Left colon (tissue), 2 donors: ENCODE measurements at regions not wholly inside any gene's neighbourhood (a gene's known extent, or its start where the extent isn't known, plus 50 kb on each side); places are given as distances from the start of the nearest gene placed in this dataset.
A peak's percentile ranks its signal among the peaks of the same experiment; 100 is the strongest.
"Not testable (repeated sequence)": the region's sequence is repeated elsewhere in the genome, so short reads cannot be mapped to it uniquely, and the experiment has no call there.

Source experiments
- ATAC-seq: fragments of 200-7000 bp; cut with Tn5 transposase; one replicate; pipeline ENCODE4 v1.9.1; 2020; ENCODE audit warnings: mild to moderate bottlenecking, moderate library complexity
- DNase-seq, 2 donors: peaks; one replicate each; pipeline ENCODE4 v3.0.0-alpha.2; 2020
- intact Hi-C, 2 donors: fragments of 100-400 bp; cut with DNase I in 1 of 2; cut with micrococcal nuclease in 1 of 2; formaldehyde crosslinking; loops; one replicate each; pipeline versions ENCODE4 v1.11.2 to v1.14.0; 2022; cut with DNase I, micrococcal nuclease
- donor health status: DM: no; HTN: no; CAD: no.
- donor health status: DM: yes; HTN: yes; CAD: no.

DNA sequence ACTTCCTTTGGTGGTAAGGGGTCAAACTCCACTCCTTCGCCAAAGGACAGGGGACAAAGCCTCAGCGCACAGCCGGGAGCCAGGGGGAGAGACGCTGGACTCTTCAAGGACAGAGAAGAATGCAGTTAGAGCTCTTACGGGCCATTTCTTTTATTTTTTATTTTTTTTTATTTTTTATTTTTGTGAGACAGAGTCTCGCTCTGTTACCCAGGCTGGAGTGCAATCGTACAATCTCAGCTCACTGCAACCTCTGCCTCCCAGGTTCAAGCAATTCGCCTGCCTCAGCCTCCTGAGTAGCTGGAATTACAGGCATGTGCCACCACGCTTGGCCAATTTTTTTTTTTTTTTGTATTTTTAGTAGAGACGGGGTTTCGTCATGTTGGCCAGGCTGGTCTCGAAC, 93.2 kb upstream of the RPH3AL start, which contains the start of gene RFLNB:
Gene RFLNB, minus strand, starts transcription at position 101 of the 400 bp plus-strand sequence.
- intact Hi-C loops, ATAC-seq, DNase-seq: not testable (repeated sequence)

DNA sequence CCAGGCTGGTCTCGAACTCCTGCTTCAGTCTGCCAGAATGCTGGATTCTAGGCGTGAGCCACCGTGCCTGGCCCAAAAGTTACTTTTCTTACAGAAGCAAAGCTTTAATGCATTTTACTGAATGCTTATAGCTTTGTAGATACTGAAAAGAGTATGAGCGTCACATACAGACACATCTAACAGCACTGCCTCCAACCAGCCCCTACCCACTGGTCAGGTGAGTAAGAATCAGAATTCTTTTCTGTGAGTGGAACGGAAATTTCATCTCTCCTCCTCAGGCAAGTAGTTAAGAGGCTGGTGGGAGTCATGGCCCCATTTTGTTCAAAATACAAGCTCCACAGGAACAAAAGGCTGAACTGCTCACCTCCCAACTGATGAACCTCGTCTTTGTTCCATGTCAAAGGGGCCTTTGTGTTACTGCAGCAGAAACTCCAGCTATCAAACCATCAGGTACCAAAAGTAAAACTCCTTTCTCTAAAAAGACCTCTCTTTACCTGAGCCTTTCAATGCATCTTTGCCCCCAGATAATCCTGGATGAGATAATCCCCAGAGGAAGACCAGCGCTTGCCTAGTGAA, 92.4 kb upstream of the RPH3AL start:
- DNase-seq (no peak), ATAC-seq (no peak)
- intact Hi-C loops, result no loop called here

DNA sequence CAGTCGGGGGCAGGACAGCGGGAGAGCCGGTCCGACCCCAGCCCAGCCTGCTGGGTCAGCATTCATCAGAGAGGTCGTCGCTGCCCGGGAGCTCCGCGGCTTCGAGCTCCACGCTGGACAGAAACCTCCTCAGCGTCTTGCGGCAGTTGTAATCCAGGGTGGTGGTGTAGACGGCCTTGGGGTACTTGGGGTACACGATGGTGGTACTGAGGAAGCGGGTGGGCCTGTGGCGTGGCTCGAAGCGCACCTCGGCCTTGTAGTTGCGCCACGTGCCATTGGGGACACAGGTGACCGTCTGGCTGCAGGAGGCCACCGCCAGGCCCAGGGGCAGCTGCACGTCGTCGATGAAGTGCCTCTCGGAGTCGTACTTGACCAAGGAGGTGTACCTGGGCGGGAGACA, 90.5 kb upstream of the RPH3AL start:
- ATAC-seq (no peak), DNase-seq (no peak)
- intact Hi-C loops, result no loop called here

DNA sequence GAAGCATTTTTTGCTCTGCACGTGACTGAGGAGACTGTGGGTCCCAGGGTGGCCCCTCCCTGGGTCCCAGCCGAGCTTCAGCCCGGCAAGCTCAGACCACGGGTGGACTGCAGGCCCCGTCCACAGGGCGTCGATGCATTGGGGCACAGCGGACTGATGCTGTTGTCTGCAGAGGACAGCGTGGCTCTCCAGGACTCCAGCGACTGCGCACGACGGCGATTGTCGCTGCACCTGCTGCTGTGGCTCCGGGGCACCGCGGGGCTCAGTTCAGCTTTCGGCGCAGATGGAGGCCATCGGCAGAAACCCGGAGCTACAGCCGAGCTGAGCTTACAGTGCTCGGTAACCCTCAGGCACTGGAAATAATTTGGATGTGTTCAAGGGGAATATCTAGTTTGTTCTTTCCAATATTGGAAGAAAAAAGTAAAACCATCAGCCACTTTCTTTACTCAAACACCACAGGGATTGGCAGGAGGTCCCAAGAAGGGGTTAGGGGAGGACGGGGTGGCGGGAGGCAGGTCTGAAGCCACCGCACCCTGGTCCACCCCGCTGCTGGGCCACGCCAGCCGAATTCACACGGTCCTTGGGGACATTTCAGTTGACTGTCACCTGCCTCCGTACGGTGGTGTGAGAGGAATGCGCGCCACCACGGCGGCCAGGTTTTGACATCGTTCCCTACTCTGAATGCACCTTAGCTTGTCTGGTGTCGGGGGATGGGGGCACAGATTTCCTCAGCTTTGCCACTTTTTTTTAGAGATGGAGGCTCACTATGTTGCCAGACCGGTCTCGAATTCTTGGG, 88.7 kb upstream of the RPH3AL start:
- DNase-seq, result no peak
- ATAC-seq, result no peak
- intact Hi-C loops, result no loop called here

DNA sequence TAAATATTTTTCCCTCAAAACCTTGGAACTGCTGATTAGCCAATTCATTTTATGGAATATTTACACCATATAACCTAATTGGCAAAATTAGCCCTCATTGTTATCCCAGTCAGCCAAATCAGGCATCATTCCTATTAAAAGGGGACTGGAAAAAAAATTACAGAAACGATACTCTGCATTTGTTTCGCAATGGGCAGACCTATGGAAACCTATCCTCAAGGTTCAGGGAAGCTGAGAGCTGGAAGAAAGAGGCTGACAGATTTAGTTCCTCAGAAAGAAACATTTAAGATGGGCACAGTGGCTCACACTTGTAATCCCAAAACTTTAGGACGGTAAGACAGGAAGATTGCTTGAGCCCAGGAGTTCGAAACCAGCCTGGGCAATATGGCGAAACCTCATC, 85.6 kb upstream of the RPH3AL start:
- intact Hi-C loops, result no loop called here
- DNase-seq (no peak), ATAC-seq (no peak)

DNA sequence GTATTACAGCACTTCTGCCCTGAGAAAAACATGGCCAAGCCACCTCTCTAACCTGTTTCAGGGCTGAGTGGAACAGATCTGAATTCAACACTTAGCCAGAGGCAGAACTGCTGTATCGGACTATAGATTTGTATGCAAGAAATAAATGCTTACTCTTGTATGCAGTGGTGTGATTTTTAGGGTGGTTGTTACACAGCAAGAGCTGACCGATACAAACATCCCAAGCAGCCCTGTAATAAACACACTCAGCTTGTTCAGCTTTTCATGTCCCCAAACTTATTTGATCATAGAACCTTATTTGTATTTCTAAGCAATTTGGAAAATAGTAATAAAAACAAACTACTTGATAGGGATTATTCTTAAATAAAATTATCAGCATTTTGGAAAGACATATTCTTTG, 84.9 kb upstream of the RPH3AL start:
- ATAC-seq, result no peak
- intact Hi-C loops, result no loop called here
- no peak for DNase-seq

DNA sequence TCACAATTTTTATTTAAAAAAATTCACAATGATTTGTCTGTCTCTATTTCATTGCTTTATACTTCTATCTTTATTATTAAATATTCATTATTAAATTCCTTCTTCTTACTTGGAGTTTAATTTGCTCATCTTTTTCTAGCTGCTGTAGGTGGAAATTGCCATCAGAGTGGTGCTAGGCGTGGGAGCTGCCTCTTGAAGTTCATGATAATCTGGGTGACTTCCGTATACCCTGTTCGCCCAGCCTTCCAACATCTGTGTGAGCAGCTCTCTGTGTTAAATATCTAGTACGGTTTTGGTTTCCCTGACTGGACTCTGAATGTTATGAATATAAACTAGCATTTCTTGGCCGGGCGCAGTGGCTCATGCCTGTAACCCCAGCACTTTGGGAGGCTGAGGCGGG, 84.0 kb upstream of the RPH3AL start:
- intact Hi-C loops, result no loop called here
- DNase-seq, result no peak
- ATAC-seq, result no peak

DNA sequence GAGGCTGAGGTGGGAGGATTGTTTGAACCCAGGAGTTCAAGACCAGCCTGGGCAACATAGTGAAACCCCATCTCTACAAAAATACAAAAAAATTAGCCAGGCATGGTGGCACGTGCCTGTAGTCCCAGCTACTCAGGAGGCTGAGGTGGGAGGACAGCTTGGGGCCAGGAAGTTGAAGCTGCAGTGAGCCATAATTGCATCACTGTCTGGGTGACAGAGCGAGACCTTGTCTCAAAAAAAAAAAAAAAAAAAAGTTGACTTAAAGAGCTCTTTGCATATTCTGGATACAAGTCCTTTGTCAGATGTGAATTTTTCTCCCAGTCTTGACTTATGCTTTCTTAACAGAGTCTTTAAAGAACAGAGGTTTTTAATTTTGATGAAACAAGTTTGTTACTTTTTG, 79.9 kb upstream of the RPH3AL start:
- ATAC-seq, intact Hi-C loops, DNase-seq: not testable (repeated sequence)

DNA sequence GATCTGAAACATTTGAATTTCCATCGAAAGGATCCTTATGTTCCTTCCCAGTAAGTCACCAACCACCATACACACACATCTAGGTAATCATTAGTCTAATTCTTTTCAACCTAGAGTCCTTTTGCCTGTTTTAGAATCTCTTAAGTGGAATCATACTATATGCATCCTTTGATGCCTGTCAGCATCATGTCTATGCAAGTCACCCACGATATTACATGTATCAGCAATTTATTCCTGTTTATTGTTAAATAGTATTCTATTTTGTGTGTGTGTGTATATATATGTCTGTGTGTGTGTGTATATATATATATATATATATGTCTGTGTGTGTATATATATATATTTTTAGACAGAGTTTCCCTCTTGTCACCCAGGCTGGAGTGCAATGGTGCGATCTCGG, 78.9 kb upstream of the RPH3AL start:
- intact Hi-C loops, result no loop called here
- DNase-seq (no peak), ATAC-seq (no peak)

DNA sequence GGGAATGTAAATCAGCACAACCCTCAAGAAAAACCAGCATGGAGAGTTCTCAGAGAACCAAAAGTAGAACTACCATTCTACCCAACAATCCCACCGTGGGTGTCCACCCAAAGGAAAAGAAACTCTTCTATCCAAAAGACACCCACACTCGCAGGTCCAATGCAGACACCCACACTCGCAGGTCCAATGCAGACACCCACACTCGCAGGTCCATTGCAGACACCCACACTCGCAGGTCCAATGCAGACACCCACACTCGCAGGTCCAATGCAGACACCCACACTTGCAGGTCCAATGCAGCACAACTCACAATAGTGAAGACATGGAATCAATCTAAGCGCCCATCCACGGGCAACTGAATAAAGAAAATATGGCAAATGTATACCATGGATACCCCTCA, 77.0 kb upstream of the RPH3AL start:
- ATAC-seq (no peak), DNase-seq (no peak)
- intact Hi-C loops, result no loop called here

DNA sequence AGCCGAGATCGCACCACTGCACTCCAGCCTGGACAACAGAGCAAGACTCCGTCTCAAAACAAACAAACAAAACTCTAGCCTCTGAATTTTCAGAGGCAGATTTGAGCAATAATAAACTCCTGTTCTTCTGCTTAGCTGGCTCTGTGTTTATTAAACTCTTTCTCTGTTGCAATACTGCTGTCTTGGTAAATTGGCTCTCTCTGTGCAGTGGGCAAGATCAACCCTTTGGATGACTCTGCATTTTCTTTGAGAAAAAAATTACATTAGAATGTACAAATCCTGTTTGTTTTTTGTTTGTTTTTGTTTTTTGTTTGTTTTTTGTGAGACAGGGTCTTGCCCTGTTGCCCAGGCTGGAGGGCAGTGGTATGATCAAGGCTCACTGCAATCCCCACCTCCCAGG, 75.8 kb upstream of the RPH3AL start:
- ATAC-seq (no peak), DNase-seq (no peak)
- intact Hi-C loops, result no loop called here

DNA sequence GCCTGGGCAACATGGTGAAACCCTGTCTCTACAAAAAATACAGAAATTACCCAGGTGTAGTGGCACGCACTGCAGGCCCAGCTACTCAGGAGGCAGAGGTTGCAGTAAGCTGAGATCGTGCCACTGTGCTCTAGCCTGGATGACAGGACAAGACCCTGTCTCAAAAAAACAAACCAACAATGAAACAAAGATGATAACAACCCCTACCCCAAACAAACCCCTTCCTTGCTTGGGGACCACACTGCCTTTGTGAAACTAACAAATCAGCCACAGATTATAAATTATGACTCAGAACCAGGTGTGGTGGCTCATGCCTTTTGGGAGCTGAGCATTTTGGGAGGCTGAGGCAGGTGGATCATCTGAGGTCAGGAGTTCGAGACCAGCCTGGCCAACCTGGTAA, 75.3 kb upstream of the RPH3AL start:
- ATAC-seq, result no peak
- intact Hi-C loops, result no loop called here
- no peak for DNase-seq

DNA sequence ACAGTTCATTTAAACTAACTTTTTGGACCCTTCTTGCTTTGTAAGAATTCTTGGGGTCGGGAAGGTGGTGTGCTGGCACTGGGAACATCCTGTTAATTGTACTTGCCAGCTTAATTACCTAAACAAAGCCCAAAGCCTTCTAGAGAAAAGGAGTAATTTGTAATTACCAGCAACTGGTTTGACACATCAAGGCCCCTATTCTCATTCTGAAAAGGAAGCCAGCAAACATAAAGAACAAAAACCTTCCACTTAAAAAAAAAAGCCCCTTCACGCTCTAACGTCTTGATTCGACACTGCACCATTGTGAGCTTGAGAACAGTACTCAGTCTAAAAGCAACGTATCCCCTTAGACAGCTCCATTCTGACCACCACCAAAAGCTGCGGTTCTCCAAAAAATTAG, 74.7 kb upstream of the RPH3AL start:
- intact Hi-C loops, result no loop called here
- ATAC-seq (no peak), DNase-seq (no peak)

DNA sequence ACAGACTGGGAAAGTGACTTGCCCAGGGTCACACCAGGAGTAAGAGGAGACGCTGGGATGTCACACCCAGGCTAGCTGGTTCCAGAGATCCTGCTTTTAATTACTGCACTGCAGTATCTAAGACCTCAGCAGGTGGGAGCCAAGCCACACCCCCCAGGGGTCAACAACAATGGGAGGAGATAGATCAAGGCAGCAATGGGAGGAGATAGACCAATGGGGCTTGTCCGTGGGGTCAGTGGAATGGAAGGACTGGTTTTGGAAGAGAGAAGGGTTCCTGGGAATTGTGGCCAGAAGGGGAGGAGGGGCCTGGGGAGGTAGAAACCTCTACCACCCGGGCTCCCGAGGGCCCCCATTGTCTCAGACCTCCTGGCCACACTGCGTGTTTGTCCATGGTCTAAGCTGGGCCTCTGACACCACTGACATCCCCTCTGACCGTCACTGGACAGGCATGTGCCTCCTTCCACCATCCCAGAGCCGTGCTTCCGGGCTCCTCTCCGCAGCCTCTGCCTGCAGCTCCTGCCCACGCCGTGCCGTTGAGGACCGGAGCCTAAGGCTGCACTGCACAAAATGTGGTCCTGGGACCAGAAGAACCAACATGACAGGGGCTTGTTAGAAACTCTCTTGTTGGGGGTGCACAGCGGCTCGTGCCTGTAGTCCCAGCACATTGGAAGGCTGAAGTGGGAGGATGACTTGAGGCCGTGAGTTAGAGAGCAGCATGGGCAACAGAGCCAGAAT, 69.8 kb upstream of the RPH3AL start:
- intact Hi-C loops, result no loop called here
- DNase-seq (no peak), ATAC-seq (peak; percentile 44)

DNA sequence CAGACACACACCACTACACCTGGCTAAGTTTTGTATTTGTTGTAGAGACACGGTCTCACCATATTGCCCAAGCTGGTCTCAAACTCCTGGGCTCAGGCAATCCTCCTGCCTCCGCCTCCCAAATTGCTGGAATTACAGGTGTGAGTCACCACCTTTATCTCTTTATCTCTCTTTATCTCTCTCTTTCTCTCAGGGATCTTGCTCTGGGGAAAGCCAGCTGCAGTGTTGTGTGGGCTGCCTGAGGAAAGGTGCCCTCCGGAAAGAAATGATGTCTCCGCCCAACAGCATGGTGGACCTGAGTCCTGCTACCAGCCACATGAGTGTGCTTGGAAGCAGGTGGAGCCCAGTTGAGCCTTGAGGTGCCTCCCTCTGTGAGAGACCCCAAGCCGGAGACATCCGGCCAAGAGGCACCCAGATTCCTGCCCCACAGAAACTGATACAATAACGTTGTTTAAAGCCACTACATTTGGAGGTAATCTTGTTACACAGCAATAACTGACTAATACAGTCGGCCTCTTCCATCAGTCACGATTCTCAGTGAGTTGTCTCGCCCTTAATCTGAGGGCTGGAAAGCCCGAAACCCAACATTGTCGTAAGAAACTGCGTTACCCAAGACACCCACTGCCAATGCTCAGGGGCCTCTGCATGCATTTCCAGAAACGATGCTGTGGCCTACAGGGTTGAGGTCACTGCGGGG, 68.0 kb upstream of the RPH3AL start:
- ATAC-seq, result no peak
- intact Hi-C loops, result no loop called here
- DNase-seq, result no peak

DNA sequence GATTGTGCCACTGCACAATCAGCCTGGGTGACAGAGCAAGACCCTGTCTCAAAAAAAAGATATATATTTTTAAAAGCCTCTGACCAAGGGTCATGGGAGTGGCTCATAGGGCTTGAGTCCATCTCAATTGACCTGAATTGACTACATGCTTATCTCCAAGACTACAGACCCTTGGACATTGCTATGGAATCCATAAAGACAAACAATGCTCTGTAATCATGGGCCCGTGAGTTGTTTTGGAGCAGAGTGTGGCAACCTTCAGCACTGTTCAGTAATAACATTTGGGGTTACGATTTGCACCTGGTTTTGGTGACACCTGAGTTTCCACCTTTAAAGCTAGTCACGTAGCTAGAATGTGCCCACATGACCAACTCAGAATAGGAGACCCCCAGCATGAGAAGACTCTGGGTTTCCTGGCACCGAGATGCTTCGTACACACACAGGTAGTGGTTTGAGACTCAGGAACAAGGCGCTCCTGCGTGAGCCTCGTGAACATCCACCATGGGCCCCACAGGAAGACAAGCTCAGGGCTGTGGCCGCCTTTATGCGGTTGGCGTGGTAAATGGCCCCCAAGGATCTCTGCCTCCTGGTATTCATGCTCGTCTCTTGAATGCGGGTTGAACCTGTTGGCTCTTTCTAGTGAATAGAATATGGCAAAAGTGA, 66.6 kb upstream of the RPH3AL start:
- intact Hi-C loops, result no loop called here
- ATAC-seq (peak; percentile 66), DNase-seq (no peak)

DNA sequence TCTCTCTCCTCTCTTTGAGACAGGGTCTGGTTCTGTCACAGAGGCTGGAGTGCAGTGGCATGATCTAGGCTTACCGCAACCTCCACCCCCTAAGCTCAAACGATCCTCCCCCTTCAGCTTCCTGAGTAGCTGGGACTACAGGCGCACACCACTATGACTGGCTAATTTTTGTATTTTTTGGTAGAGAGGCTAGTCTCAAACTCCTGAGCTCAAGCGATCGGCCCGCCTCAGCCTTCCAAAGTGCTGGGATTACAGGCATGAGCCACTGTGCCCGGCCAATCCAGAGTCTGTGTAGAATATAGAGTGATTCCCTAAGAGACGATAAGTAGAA, 65.8 kb upstream of the RPH3AL start:
- ATAC-seq, result no peak
- intact Hi-C loops, result no loop called here
- no peak for DNase-seq

DNA sequence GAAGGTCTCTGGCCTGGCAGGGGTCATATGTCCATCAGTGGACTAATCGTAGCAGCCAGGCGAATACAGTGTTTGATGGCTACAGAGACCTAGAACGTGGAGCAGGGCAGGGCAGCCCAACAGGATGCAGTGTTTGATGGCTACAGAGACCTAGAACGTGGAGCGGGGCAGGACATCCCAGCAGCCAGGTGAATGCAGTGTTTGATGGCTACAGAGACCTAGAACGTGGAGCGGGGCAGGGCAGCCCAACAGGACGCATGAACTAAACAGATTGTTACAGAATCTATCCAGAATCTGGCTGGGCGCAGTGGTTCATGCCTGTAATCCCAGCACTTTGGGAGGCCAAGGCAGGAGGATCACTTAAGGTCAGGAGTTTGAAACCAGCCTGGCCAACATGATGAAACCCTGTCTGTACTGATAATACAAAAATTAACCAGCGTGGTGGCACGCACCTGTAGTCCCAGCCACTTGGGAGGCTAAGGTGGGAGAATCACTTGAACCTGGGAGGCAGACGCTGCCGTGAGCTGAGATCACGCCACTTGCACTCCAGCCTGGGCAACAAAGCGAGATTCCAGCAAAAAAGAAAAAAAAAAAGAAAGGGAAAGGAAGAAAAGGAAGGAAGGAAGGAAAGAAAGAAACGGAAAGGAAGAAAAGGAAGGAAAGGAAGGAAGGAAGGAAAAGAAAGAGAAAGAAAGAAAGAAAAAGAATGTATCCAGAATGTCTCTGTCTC, 65.2 kb upstream of the RPH3AL start:
- no peak for DNase-seq
- ATAC-seq, result no peak
- intact Hi-C loops, result no loop called here
